CD4-positive, alpha-beta T cell treated with Interleukin-15 for 1 hour (primary cell): ENCODE measurements at regions not wholly inside any gene's neighbourhood (a gene's known extent, or its start where the extent isn't known, plus 50 kb on each side); places are given as distances from the start of the nearest gene placed in this dataset.
"Not testable (repeated sequence)": the region's sequence is repeated elsewhere in the genome, so short reads cannot be mapped to it uniquely, and the experiment has no call there.

ENCODE experiments used
- DNase-seq: peaks from one replicate; pipeline ENCODE4 v3.0.0-alpha.2; 2020

- no peak for DNase-seq
Measured at GRCh38 chr13:57784633-57785032, 153.1 kb downstream of the PCDH17 start.

- no peak for DNase-seq
Measured at GRCh38 chr13:57787058-57787791, 155.7 kb downstream of the PCDH17 start.

- DNase-seq = no peak
Measured at GRCh38 chr13:57799624-57800023, 168.1 kb downstream of the PCDH17 start.

GRCh38 chr13:57813651-57814050 is 182.1 kb downstream of the PCDH17 start:
- DNase-seq = no peak

GRCh38 chr13:57815600-57815999 is 184.1 kb downstream of the PCDH17 start:
- DNase-seq = no peak

GRCh38 chr13:57820924-57821323 is 189.4 kb downstream of the PCDH17 start:
- DNase-seq = no peak

GRCh38 chr13:57823704-57824103 is 192.2 kb downstream of the PCDH17 start:
- no peak for DNase-seq

- no peak for DNase-seq
Measured at GRCh38 chr13:57824121-57824520, 192.6 kb downstream of the PCDH17 start.

- DNase-seq = no peak
Measured at GRCh38 chr13:57825066-57825465, 193.5 kb downstream of the PCDH17 start.

- DNase-seq = no peak
Measured at GRCh38 chr13:57829496-57829895, 198.0 kb downstream of the PCDH17 start.

GRCh38 chr13:57832187-57832586 is 200.6 kb downstream of the PCDH17 start:
- DNase-seq = no peak

- no peak for DNase-seq
Measured at GRCh38 chr13:57837801-57838200, 206.3 kb downstream of the PCDH17 start.

GRCh38 chr13:57843521-57843920 is 212.0 kb downstream of the PCDH17 start:
- no peak for DNase-seq

- DNase-seq = no peak
Measured at GRCh38 chr13:57846600-57847173, 215.1 kb downstream of the PCDH17 start.

- no peak for DNase-seq
Measured at GRCh38 chr13:57857945-57858344, 226.4 kb downstream of the PCDH17 start.

- no peak for DNase-seq
Measured at GRCh38 chr13:57858376-57858775, 226.8 kb downstream of the PCDH17 start.

- DNase-seq = no peak
Measured at GRCh38 chr13:57862879-57863278, 231.3 kb downstream of the PCDH17 start.

GRCh38 chr13:57865600-57866294 is 234.2 kb downstream of the PCDH17 start:
- no peak for DNase-seq

- DNase-seq = no peak
Measured at GRCh38 chr13:57874530-57874929, 243.0 kb downstream of the PCDH17 start.

GRCh38 chr13:57877601-57878000 is 246.1 kb downstream of the PCDH17 start:
- no peak for DNase-seq

- no peak for DNase-seq
Measured at GRCh38 chr13:57878291-57878690, 246.7 kb downstream of the PCDH17 start.

GRCh38 chr13:57897225-57897624 is 265.7 kb downstream of the PCDH17 start:
- DNase-seq = no peak

- DNase-seq = no peak
Measured at GRCh38 chr13:57899096-57899495, 267.6 kb downstream of the PCDH17 start.

GRCh38 chr13:57909833-57910232 is 278.3 kb downstream of the PCDH17 start:
- DNase-seq = not testable (repeated sequence)
